ENCODE measurements at regions not wholly inside any gene's neighbourhood (a gene's known extent, or its start where the extent isn't known, plus 50 kb on each side); places are given as distances from the start of the nearest gene placed in this dataset.
"Not testable (repeated sequence)": the region's sequence is repeated elsewhere in the genome, so short reads cannot be mapped to it uniquely, and the experiment has no call there.

GRCh38 chr1:70796298-70796697 lies 251.3 kb downstream of the PTGER3 start:
- not testable (repeated sequence) for H3K27me3 Mint-ChIP-seq (ENCODE audit: low read depth); H2AFZ ChIP-seq (ENCODE audit: low read length); H2BK20ac ChIP-seq (ENCODE audit: low read depth, low read length, poor library complexity, severe bottlenecking); H4K20me1 ChIP-seq (ENCODE audit: control insufficient read depth, insufficient read depth, insufficient read length); H3K79me2 ChIP-seq (ENCODE audit: insufficient read depth, low read length); H2BK12ac ChIP-seq (ENCODE audit: insufficient read length, low read depth, low read length); H4K5ac ChIP-seq (ENCODE audit: insufficient read length, low read depth, low read length); H3K4me1 Mint-ChIP-seq; H4K91ac ChIP-seq (ENCODE audit: insufficient read length, low read depth, low read length); H3K18ac ChIP-seq (ENCODE audit: insufficient read length, low read depth, low read length); H3K23ac ChIP-seq (ENCODE audit: insufficient read length, low read depth, low read length); H3K79me1 ChIP-seq (ENCODE audit: insufficient read depth, low read depth, low read length, poor library complexity, severe bottlenecking); H3K4me2 ChIP-seq (ENCODE audit: insufficient read depth, insufficient read length, low read length); H2BK120ac ChIP-seq (ENCODE audit: low read depth, low read length, poor library complexity, severe bottlenecking); H3K4me3 Mint-ChIP-seq; H3T11ph ChIP-seq (ENCODE audit: low read length); H3K4ac ChIP-seq (ENCODE audit: low read depth, low read length); H4K8ac ChIP-seq (replicated peaks; ENCODE audit: insufficient read length, low read depth, low read length); H2BK15ac ChIP-seq (ENCODE audit: low read depth, low read length); H3K27ac ChIP-seq (ENCODE audit: insufficient read length, low read depth, low read length); H3K9ac ChIP-seq (ENCODE audit: extremely low read depth, insufficient read length, low read length); DNase-seq; H3K27ac Mint-ChIP-seq; H3K27me3 ChIP-seq (ENCODE audit: insufficient read depth, low read length); H3K14ac ChIP-seq (ENCODE audit: insufficient read depth, low read length); H3K23me2 ChIP-seq (ENCODE audit: insufficient read length, low read depth, low read length, poor library complexity, severe bottlenecking); H2BK5ac ChIP-seq (ENCODE audit: insufficient read length, low read length); H3K36me3 Mint-ChIP-seq (ENCODE audit: insufficient read depth in 1 of 3, low read depth in 3 of 3); H3K9me3 Mint-ChIP-seq; H3K56ac ChIP-seq (ENCODE audit: insufficient read length, low read depth, low read length); H3K4me1 ChIP-seq (ENCODE audit: insufficient read depth, low read length); H3K9me3 ChIP-seq (ENCODE audit: control insufficient read depth, low read depth, low read length); H2AK5ac ChIP-seq (ENCODE audit: insufficient read length, low read length)
- WGBS (ENCODE audit: extremely low coverage, insufficient read length, low lambda C conversion rate) = no CpG with 5 or more reads among the region's 1 CpG

- H4K5ac ChIP-seq (ENCODE audit: insufficient read length, low read depth, low read length); H3K79me2 ChIP-seq (ENCODE audit: insufficient read depth, low read length); H4K8ac ChIP-seq (replicated peaks; ENCODE audit: insufficient read length, low read depth, low read length); H3K23me2 ChIP-seq (ENCODE audit: insufficient read length, low read depth, low read length, poor library complexity, severe bottlenecking); H2BK15ac ChIP-seq (ENCODE audit: low read depth, low read length); H2BK5ac ChIP-seq (ENCODE audit: insufficient read length, low read length); H3K4me2 ChIP-seq (ENCODE audit: insufficient read depth, insufficient read length, low read length); H2BK120ac ChIP-seq (ENCODE audit: low read depth, low read length, poor library complexity, severe bottlenecking); H4K91ac ChIP-seq (ENCODE audit: insufficient read length, low read depth, low read length); H3K23ac ChIP-seq (ENCODE audit: insufficient read length, low read depth, low read length); DNase-seq; H3K18ac ChIP-seq (ENCODE audit: insufficient read length, low read depth, low read length); H3K27me3 ChIP-seq (ENCODE audit: insufficient read depth, low read length); H3K79me1 ChIP-seq (ENCODE audit: insufficient read depth, low read depth, low read length, poor library complexity, severe bottlenecking); H3K27ac ChIP-seq (ENCODE audit: insufficient read length, low read depth, low read length); H3K27ac Mint-ChIP-seq; H3K9ac ChIP-seq (ENCODE audit: extremely low read depth, insufficient read length, low read length); H3T11ph ChIP-seq (ENCODE audit: low read length); H3K4me3 Mint-ChIP-seq; H3K4ac ChIP-seq (ENCODE audit: low read depth, low read length); H2BK12ac ChIP-seq (ENCODE audit: insufficient read length, low read depth, low read length); H3K4me1 ChIP-seq (ENCODE audit: insufficient read depth, low read length); H3K27me3 Mint-ChIP-seq (ENCODE audit: low read depth); H4K20me1 ChIP-seq (ENCODE audit: control insufficient read depth, insufficient read depth, insufficient read length); H3K4me1 Mint-ChIP-seq; H2AFZ ChIP-seq (ENCODE audit: low read length); H3K9me3 ChIP-seq (ENCODE audit: control insufficient read depth, low read depth, low read length); H2BK20ac ChIP-seq (ENCODE audit: low read depth, low read length, poor library complexity, severe bottlenecking); H2AK5ac ChIP-seq (ENCODE audit: insufficient read length, low read length); H3K56ac ChIP-seq (ENCODE audit: insufficient read length, low read depth, low read length); H3K14ac ChIP-seq (ENCODE audit: insufficient read depth, low read length): not testable (repeated sequence)
- no CpG with 5 or more reads among the region's 2 CpGs for WGBS (ENCODE audit: extremely low coverage, insufficient read length, low lambda C conversion rate)
- H3K36me3 Mint-ChIP-seq (ENCODE audit: insufficient read depth in 1 of 3, low read depth in 3 of 3) = peaks cover 3 to 15% (median 3%) of the 10 kb centered on the region in 3 experiments; a peak in 4 of 7 replicates
- peaks cover 15 to 19% of the 10 kb centered on the region in 2 experiments for H3K9me3 Mint-ChIP-seq
Measured at GRCh38 chr1:70802625-70803024, 245.0 kb downstream of the PTGER3 start.

All from H9 (cell line).